HG03175 (cell line): ENCODE measurements at regions not wholly inside any gene's neighbourhood (a gene's known extent, or its start where the extent isn't known, plus 50 kb on each side); places are given as distances from the start of the nearest gene placed in this dataset.
A peak's percentile ranks its signal among the peaks of the same experiment; 100 is the strongest.

Experiments used
- ATAC-seq: cut with Tn5 transposase; IDR thresholded peaks from one replicate; pipeline ENCODE4 v1.9.1; 2021; ENCODE audit warnings: mild to moderate bottlenecking, moderate library complexity; ENCODE audit not compliant: unreplicated experiment

DNA sequence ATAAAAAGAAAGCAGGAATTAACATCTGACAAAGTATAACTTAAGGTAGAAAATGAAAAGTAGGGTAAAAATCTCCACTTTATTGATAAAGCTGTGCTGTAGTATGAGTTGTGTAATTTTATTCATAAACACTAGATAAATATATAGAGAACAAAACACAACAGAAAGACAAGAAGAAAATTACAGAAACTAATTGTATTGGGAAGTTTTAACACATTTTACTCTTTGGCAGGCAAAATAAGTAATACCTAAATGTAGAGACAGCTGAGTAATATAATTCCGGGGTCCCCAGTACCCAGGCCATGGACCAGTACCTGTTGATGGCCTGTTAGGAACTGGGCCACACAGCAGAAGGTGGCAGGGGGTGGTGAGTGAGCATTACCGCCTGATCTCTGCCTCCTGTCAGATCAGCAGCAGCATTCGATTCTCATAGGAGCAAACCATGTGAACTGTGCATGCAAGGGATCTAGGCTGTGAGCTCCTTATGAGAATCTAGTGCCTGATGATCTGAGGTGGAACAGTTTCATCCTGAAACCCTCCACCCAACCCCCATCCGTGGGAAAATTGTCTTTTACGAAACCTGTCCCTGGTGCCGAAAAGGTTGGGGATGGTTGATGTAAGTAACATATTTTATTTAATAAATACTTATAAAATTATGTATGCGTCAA, 84.4 kb upstream of the ETV6 start:
- peak; percentile 20 for ATAC-seq

GRCh38 chr12:11565752-11566151, 83.7 kb upstream of the ETV6 start:
- no peak for ATAC-seq

- no peak for ATAC-seq
Measured at GRCh38 chr12:11568155-11568761, 81.2 kb upstream of the ETV6 start.

GRCh38 chr12:11568762-11569478, 80.6 kb upstream of the ETV6 start:
- peak; percentile 92 for ATAC-seq

GRCh38 chr12:11569716-11570115, 79.8 kb upstream of the ETV6 start:
- no peak for ATAC-seq

DNA sequence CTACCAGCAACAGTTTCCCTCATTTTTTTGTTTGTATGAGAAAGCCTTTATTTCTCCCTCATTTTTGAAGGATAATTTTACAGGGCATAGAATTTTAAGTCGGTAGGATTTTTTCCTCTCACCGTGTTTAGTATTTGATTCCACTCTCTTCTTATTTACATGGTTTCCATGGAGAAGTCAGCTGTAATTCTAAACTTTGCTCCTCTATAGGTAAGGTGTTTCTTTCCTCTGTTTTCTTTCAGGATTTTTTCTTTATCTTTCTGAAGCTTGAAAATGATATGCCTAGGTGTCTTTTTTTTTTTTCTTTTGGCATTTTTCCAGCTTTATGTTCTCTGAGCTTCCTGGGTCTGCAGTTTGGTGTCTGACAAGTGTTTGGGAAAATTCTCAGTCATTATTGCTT, 75.6 kb upstream of the ETV6 start:
- ATAC-seq = no peak

DNA sequence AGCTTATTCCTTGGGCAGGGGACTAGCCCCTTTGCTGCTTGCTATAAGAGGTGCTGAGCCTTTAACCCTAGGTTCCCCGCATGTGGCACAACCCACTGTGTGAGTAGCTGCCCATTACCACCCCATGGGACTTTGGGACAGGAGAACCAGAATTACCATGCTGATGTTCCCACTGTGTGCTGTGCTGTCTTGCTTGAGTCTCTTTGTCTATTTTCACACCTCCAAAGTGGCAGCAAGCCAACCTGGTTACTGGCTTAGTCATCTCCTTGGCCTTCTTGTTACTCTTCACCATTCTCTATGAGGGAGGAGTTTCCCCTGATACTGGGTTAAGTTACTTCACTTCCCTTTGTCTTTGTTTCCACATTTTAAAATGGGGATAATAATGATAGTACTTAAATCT, 73.4 kb upstream of the ETV6 start:
- no peak for ATAC-seq

DNA sequence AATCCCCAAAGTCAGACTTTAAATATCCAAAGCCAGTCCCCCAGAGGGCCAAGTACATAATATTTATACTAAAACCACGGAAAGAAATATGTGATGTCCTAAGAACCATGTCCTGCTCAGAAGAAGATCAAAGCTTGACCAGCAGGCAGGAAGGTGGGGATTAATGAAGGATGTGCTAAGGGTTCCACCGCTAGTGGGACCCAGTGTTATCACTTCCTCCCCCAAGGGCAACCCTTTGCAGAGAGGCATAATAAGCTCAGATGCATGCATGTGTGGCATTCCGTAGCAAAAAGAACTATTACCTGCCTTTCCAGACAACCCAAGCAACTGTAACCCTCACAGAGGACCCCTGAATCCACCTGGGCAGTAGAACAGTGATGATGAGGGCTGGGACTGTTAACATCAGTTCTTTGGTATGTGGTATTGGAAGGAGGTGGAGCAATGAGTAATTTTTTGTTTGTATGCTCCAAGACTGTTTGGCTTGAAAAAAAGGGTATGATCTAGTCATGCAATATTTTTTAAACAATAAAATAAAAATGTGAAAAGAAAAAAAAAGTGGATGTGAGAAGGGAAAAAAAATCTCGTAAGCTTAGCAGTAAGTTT, 71.7 kb upstream of the ETV6 start:
- ATAC-seq = no peak

GRCh38 chr12:11578461-11578993, 70.9 kb upstream of the ETV6 start:
- peak; percentile 70 for ATAC-seq

GRCh38 chr12:11580125-11580751, 69.2 kb upstream of the ETV6 start:
- no peak for ATAC-seq

GRCh38 chr12:11581179-11581755, 68.2 kb upstream of the ETV6 start:
- no peak for ATAC-seq

GRCh38 chr12:11584221-11584855, 65.1 kb upstream of the ETV6 start:
- no peak for ATAC-seq

DNA sequence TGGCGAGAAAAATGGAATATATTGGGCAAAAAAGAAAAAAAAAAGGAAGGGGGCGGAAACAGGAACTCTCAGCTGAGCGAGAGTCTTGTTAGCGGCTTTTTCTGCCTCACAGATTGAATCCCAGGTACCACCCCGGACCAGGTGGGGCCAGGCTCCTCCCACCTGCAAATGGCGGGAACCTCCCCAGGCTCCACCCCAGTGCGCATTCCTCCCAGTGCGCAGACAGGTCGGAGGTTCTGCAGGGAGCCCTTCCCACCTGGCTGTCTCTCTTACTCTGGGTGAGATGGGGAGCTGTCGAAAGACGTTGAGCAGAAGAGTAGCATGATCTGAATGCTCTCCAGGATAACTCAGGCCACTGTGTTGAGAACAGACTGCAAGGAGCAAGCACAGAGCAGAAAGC, 57.0 kb upstream of the ETV6 start:
- no peak for ATAC-seq

- ATAC-seq = no peak
Measured at GRCh38 chr12:11593013-11593412, 56.5 kb upstream of the ETV6 start.

DNA sequence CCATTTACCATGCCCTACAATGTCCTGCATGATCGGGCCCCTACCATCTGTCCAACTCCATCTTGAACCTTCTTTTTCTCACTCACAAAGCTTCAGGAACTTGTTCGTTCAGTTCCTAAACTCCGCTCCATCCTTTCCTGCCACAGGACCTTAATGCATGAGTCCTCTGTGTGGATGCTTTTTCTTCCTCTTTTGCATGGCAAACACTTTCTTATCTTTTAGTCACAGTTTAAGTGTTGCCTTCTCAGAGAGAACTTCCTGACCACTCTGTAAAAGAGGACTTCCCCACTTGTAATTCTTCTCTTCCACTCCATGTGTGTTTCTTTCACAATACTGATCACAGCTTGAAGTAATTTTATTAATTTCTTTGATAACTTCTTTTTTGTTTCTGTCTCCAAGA, 54.4 kb upstream of the ETV6 start:
- no peak for ATAC-seq

DNA sequence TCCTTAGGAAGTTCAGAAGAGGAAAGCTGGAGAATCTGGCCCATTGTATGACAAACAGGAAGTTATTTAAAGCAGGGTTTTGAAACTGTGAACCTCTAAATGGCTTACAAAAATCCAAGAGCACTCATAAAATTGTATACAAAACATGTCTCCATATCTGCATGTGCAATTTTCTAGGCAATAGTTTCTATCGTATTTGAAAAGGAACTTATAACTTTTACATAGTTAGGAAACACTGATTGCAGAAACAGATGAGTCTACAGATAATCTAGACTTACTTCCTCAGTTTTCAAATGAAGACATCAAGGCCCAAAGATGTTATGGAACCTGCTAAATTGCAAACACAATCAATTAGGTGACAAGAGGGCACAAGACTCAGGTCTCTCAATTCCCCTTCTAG, 53.3 kb upstream of the ETV6 start:
- no peak for ATAC-seq

- ATAC-seq = no peak
Measured at GRCh38 chr12:11598900-11599299, 50.6 kb upstream of the ETV6 start.
